PC-3 (cell line): ENCODE measurements at regions not wholly inside any gene's neighbourhood (a gene's known extent, or its start where the extent isn't known, plus 50 kb on each side); places are given as distances from the start of the nearest gene placed in this dataset.

Experiments used
- ATAC-seq: fragments of 200-7000 bp; cut with Tn5 transposase; 2 replicates; pipeline ENCODE4 v1.9.1; 2020; ENCODE audit warnings: mild to moderate bottlenecking, moderate library complexity
- BruUV-seq: library from RNA; stranded (reverse); fragments of 400-500 nt; replicated peaks from 2 replicates; lab custom pipeline; 2021; lab: Mats Ljungman, UMichigan
- CTCF ChIA-PET: fragments of 300-600 bp; sonication (Branson Sonifier 250); formaldehyde crosslinking; loops from one replicate; lab custom pipeline; 2022; ENCODE audit warnings: antibody characterized with exemption; lab: Charles Lee
- POLR2A ChIA-PET: fragments of 300-600 bp; sonication (Branson Sonifier 250); formaldehyde crosslinking; loops from one replicate; lab custom pipeline; 2022; ENCODE audit warnings: antibody characterized with exemption; ENCODE audit not compliant: unreplicated experiment; lab: Charles Lee
- DNase-seq: peaks from one replicate; pipeline ENCODE4 v3.0.0-alpha.2; 2015
- H2AFZ ChIP-seq: fragments of 300-600 bp; sonication (generic); 2 replicates; pipeline ENCODE4 v1.6.0; 2016; ENCODE audit warnings: antibody characterized with exemption, low read length
- H3F3A ChIP-seq: fragments of 300-600 bp; sonication (generic); one replicate; pipeline ENCODE4 v1.6.0; 2017; ENCODE audit warnings: antibody characterized with exemption, low read length, control low read depth, mild to moderate bottlenecking; ENCODE audit not compliant: unreplicated experiment
- H3K27ac ChIP-seq: fragments of 300-600 bp; sonication (generic); 2 replicates; pipeline ENCODE4 v1.5.1; 2016; ENCODE audit warnings: mild to moderate bottlenecking, low read length
- H3K27me3 ChIP-seq: fragments of 300-600 bp; sonication (generic); 2 replicates; pipeline ENCODE4 v1.6.1; 2016; ENCODE audit warnings: low read length, mixed read lengths
- H3K36me3 ChIP-seq: fragments of 300-600 bp; sonication (generic); 2 replicates; pipeline ENCODE4 v1.6.1; 2016; ENCODE audit warnings: low read depth, mixed run types, low read length, mixed read lengths
- H3K4me1 ChIP-seq: fragments of 300-600 bp; sonication (generic); 2 replicates; pipeline ENCODE4 v1.5.1; 2016; ENCODE audit warnings: low read length; ENCODE audit not compliant: insufficient read depth
- H3K4me2 ChIP-seq: fragments of 300-600 bp; sonication (generic); 2 replicates; pipeline ENCODE4 v1.6.0; 2016; ENCODE audit warnings: low read length
- H3K4me3 ChIP-seq: fragments of 300-600 bp; sonication (generic); 2 replicates; pipeline ENCODE4 v1.5.1; 2016; ENCODE audit warnings: mild to moderate bottlenecking, low read length, mixed read lengths
- H3K79me2 ChIP-seq: fragments of 300-600 bp; sonication (generic); 2 replicates; pipeline ENCODE4 v1.6.1; 2017; ENCODE audit warnings: low read length, mixed read lengths
- H3K9ac ChIP-seq: fragments of 300-600 bp; sonication (generic); 2 replicates; pipeline ENCODE4 v1.6.0; 2016; ENCODE audit warnings: mild to moderate bottlenecking, low read length
- H3K9me2 ChIP-seq: fragments of 300-600 bp; sonication (generic); replicated peaks from 2 replicates; pipeline ENCODE4 v1.6.1; 2016; ENCODE audit warnings: mixed run types, low read length, mixed read lengths
- H3K9me3 ChIP-seq: fragments of 300-600 bp; sonication (generic); 2 replicates; pipeline ENCODE4 v1.6.1; 2016; ENCODE audit warnings: low read length, mixed read lengths
- H4K20me1 ChIP-seq: fragments of 300-600 bp; sonication (generic); 2 replicates; pipeline ENCODE4 v1.6.1; 2016; ENCODE audit warnings: low read length, mixed read lengths
- CTCF ChIP-seq: fragments of 300-600 bp; sonication (generic); conservative IDR thresholded peaks from 2 replicates; pipeline ENCODE4 v1.5.1; 2017; ENCODE audit warnings: antibody characterized with exemption, low read depth, mild to moderate bottlenecking, low read length
- EZH2 ChIP-seq: fragments of 300-600 bp; sonication (generic); IDR thresholded peaks from one replicate; pipeline ENCODE4 v1.6.1; 2017; ENCODE audit warnings: antibody characterized with exemption, mild to moderate bottlenecking, low read length; ENCODE audit not compliant: unreplicated experiment
- EZH2phosphoT487 ChIP-seq: fragments of 300-600 bp; sonication (generic); IDR thresholded peaks from 2 replicates; pipeline ENCODE4 v1.6.1; 2018; ENCODE audit warnings: mild to moderate bottlenecking, antibody characterized with exemption, low read length, borderline replicate concordance
- intact Hi-C: fragments of 100-400 bp; cut with micrococcal nuclease; formaldehyde crosslinking; loops from 2 replicates; pipeline ENCODE4 v1.9.0; 2023

- H3K9me3 ChIP-seq, result no peaks in the 10 kb centered on the region
- H3K9me2 ChIP-seq, result no peaks in the 10 kb centered on the region
- ATAC-seq, result no peak
Observed at GRCh38 chr14:87874676-87875075, 118.3 kb downstream of the GALC start.

GRCh38 chr14:87873741-87874140 is 119.2 kb downstream of the GALC start:
- Histone ChIP-seq H3K4me2 (no peak overlapping the region), H3K27ac (no peak overlapping the region), H3K9me3 (no peaks in the 10 kb centered on the region), H2AFZ (no peak overlapping the region), H4K20me1 (no peaks in the 10 kb centered on the region), H3K36me3 (no peaks in the 10 kb centered on the region), H3K9ac (no peak overlapping the region), H3K4me1 (peaks cover 7% of the 10 kb centered on the region; the same call in 1 of the 2 replicates), H3K79me2 (no peaks in the 10 kb centered on the region), H3F3A (no peaks in the 10 kb centered on the region), H3K4me3 (no peak overlapping the region), H3K9me2 (no peaks in the 10 kb centered on the region), H3K27me3 (no peaks in the 10 kb centered on the region)
- no TSS peak for BruUV-seq
- DNase-seq (no peak), ATAC-seq (no peak)
- CTCF ChIA-PET, result no interaction called here
- intact Hi-C loops, result no loop called here
- POLR2A ChIA-PET, result no interaction called here
- TF ChIP-seq CTCF (no peak), EZH2 (no peak), EZH2phosphoT487 (no peak)

More at GRCh38 chr14:87874676-87875075, 118.3 kb downstream of the GALC start:
- Histone ChIP-seq H3K4me2 (no peak overlapping the region), H3K9ac (no peak overlapping the region), H3K4me1 (peaks cover 2% of the 10 kb centered on the region; the same call in 1 of the 2 replicates), H3K36me3 (no peaks in the 10 kb centered on the region), H3K79me2 (no peaks in the 10 kb centered on the region), H3K27ac (no peak overlapping the region), H3K27me3 (no peaks in the 10 kb centered on the region), H3K4me3 (no peak overlapping the region), H2AFZ (no peak overlapping the region), H3F3A (no peaks in the 10 kb centered on the region), H4K20me1 (no peaks in the 10 kb centered on the region)
- DNase-seq, result no peak
- BruUV-seq, result no TSS peak
- POLR2A ChIA-PET, result no interaction called here
- no peak for TF ChIP-seq CTCF
- no peak for TF ChIP-seq EZH2phosphoT487
- TF ChIP-seq EZH2, result no peak
- CTCF ChIA-PET, result no interaction called here
- intact Hi-C loops, result no loop called here

GRCh38 chr14:87869619-87870583 is 123.1 kb downstream of the GALC start:
- no peak for ATAC-seq

More at GRCh38 chr14:87869619-87870583, 123.1 kb downstream of the GALC start:
- Histone ChIP-seq H3K4me2 (no peak overlapping the region), H3K79me2 (no peaks in the 10 kb centered on the region), H4K20me1 (no peaks in the 10 kb centered on the region), H3K9me2 (no peaks in the 10 kb centered on the region), H3K4me3 (no peak overlapping the region), H3K27ac (no peak overlapping the region), H3K9ac (no peak overlapping the region), H3K36me3 (no peaks in the 10 kb centered on the region), H3K4me1 (peaks cover 7% of the 10 kb centered on the region; the same call in 1 of the 2 replicates), H2AFZ (no peak overlapping the region), H3K27me3 (no peaks in the 10 kb centered on the region), H3F3A (no peaks in the 10 kb centered on the region), H3K9me3 (0 out of 2 replicates have a peak, but pooled peaks cover 3% of the 10 kb centered on the region)
- intact Hi-C loops, result no loop called here
- ChIA-PET POLR2A (no interaction called here), CTCF (no interaction called here)
- no TSS peak for BruUV-seq
- DNase-seq, result peak; percentile 60
- no peak for TF ChIP-seq EZH2
